ENCODE measurements at regions not wholly inside any gene's neighbourhood (a gene's known extent, or its start where the extent isn't known, plus 50 kb on each side); places are given as distances from the start of the nearest gene placed in this dataset.

DNA sequence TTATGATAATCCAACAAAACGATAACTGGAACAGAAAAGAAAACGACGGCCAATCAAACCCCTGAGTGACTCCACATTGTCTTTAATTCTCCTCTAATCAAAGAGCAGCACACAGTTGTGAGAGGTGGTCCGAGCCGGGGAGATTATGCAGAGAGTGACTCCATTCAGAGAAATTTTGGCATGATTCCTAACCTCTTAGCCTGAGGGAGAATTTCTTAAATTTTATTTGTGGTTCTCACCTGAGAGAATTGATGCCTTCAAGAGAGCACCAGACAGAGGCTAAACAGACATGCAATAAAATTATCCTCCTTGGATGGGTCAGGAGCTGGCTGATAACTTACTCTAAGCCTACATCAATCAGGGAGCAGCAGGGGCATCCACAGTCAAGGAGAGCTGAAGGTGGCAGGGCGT is 310.0 kb upstream of the KLF12 start (continued):
- TF ChIP-seq SNAPC2 (CRISPR knock-in tag; IDR thresholded peaks at IDR 0.05), result no peak
- TF ChIP-seq, protein P1, sequence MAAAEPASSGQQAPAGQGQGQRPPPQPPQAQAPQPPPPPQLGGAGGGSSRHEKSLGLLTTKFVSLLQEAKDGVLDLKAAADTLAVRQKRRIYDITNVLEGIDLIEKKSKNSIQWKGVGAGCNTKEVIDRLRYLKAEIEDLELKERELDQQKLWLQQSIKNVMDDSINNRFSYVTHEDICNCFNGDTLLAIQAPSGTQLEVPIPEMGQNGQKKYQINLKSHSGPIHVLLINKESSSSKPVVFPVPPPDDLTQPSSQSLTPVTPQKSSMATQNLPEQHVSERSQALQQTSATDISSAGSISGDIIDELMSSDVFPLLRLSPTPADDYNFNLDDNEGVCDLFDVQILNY (CRISPR knock-in tag; conservative IDR thresholded peaks at IDR 0.05), result no peak
- TF ChIP-seq, protein P2, sequence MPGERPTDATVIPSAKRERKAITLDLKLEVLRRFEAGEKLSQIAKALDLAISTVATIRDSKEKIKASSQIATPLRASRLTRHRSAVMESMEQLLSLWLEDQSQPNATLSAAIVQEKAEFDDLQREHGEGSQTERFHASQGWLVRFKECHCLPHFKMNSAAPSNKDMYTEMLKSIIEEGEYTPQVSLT (CRISPR knock-in tag; IDR thresholded peaks at IDR 0.05; ENCODE audit: borderline replicate concordance, low read depth), result no peak

DNA sequence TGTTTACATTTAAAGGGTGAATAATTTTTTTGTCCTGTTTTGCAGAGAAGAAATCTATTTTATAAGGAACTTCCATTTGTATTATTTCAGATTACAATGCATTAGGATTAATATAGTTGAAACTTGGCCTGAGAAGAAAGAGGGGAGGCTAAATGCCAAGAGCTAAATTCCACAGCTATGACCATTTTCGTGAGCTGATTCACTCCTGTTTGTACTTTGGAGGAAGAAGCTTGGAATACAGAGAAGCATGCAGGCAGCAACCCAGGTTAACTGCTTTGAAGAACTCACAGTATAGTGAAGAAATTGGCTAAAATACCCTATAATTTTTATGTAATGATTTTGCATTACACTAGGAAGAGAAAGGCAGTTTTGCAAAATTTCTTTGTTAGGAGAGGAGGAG is 309.4 kb upstream of the KLF12 start:
- no peaks in the 10 kb centered on the region for H3K4me1 ChIP-seq (ENCODE audit: insufficient read depth, low read length)
- no peak for FAIRE-seq
- 0% methylated on average over 1 of the region's 1 CpG for WGBS (ENCODE audit: low lambda C conversion rate)
- no peak overlapping the region for H3K4me2 ChIP-seq (ENCODE audit: low read depth, low read length)
- no peaks in the 10 kb centered on the region for H3K9me3 ChIP-seq (ENCODE audit: low read length)
- H3K36me3 ChIP-seq (replicated peaks in 1 of 2; ENCODE audit: control insufficient read depth in 1 of 2, insufficient read depth in 2 of 2, low read length in 2 of 2), result no peaks in the 10 kb centered on the region
- DNase-seq (ENCODE audit: low spot score), result no peak
- ATAC-seq, result no peak
- H4K20me1 ChIP-seq (ENCODE audit: insufficient read depth, low read length), result no peaks in the 10 kb centered on the region
- no peak overlapping the region for H3K27ac ChIP-seq (ENCODE audit: extremely low read length, insufficient read depth, low read length)
- in situ Hi-C loops (cut with HindIII; ENCODE audit: extremely low pct_ligation_motif_present, low pct_unique_long_range_greater_than_20kb), result no loop called here
- H2AFZ ChIP-seq (ENCODE audit: low read length), result no peak overlapping the region
- intact Hi-C loops (cut with micrococcal nuclease; ENCODE audit: unreplicated experiment), result no loop called here
- no TSS peak for BruUV-seq (replicated peaks)
- H3K4me3 ChIP-seq (replicated peaks in 1 of 3; ENCODE audit: insufficient read depth in 1 of 3, low read depth in 2 of 3, low read length in 3 of 3), result no peak overlapping the region
- H3K79me2 ChIP-seq (ENCODE audit: insufficient read depth, low read length), result no peaks in the 10 kb centered on the region
- CTCF ChIA-PET (ENCODE audit: low intra/inter-chr PET ratio, low total read pairs), result no interaction called here
- POLR2A ChIA-PET, result no interaction called here
- H3K9ac ChIP-seq (ENCODE audit: insufficient read depth, low read depth, low read length), result no peak overlapping the region
- TF ChIP-seq ZBTB7B (CRISPR knock-in tag; IDR thresholded peaks at IDR 0.05), result no peak
- no peak for TF ChIP-seq GFI1 (CRISPR knock-in tag; IDR thresholded peaks at IDR 0.05; ENCODE audit: borderline replicate concordance)
- TF ChIP-seq, protein P3, sequence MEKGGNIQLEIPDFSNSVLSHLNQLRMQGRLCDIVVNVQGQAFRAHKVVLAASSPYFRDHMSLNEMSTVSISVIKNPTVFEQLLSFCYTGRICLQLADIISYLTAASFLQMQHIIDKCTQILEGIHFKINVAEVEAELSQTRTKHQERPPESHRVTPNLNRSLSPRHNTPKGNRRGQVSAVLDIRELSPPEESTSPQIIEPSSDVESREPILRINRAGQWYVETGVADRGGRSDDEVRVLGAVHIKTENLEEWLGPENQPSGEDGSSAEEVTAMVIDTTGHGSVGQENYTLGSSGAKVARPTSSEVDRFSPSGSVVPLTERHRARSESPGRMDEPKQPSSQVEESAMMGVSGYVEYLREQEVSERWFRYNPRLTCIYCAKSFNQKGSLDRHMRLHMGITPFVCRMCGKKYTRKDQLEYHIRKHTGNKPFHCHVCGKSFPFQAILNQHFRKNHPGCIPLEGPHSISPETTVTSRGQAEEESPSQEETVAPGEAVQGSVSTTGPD (CRISPR knock-in tag; IDR thresholded peaks at IDR 0.05), result no peak
- TF ChIP-seq, protein P4, sequence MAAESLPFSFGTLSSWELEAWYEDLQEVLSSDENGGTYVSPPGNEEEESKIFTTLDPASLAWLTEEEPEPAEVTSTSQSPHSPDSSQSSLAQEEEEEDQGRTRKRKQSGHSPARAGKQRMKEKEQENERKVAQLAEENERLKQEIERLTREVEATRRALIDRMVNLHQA (CRISPR knock-in tag; IDR thresholded peaks at IDR 0.05), result no peak
- no peaks in the 10 kb centered on the region for H3K27me3 ChIP-seq (ENCODE audit: control insufficient read depth in 1 of 2, insufficient read depth in 2 of 2, low read length in 2 of 2)
